NCI-H69 (cell line): ENCODE measurements at regions not wholly inside any gene's neighbourhood (a gene's known extent, or its start where the extent isn't known, plus 50 kb on each side); places are given as distances from the start of the nearest gene placed in this dataset.

Experiments used
- DNase-seq: peaks from one replicate; lab custom pipeline; 2025; lab: John Stamatoyannopoulos, UW

- DNase-seq = no peak
Measured at GRCh38 chr11:128328955-128329551, 258.3 kb downstream of the ETS1 start.

GRCh38 chr11:128327274-128327673 is 260.1 kb downstream of the ETS1 start:
- no peak for DNase-seq

- DNase-seq = no peak
Measured at GRCh38 chr11:128326791-128327190, 260.6 kb downstream of the ETS1 start.

- DNase-seq = no peak
Measured at GRCh38 chr11:128324531-128325141, 262.7 kb downstream of the ETS1 start.

GRCh38 chr11:128324051-128324481 is 263.3 kb downstream of the ETS1 start:
- no peak for DNase-seq

GRCh38 chr11:128323381-128323780 is 264.0 kb downstream of the ETS1 start:
- peak; percentile 42 for DNase-seq

GRCh38 chr11:128318856-128319474 is 268.4 kb downstream of the ETS1 start:
- DNase-seq = no peak

GRCh38 chr11:128316541-128317227 is 270.7 kb downstream of the ETS1 start:
- DNase-seq = no peak

GRCh38 chr11:128315933-128316332 is 271.4 kb downstream of the ETS1 start:
- DNase-seq = no peak

GRCh38 chr11:128313931-128314330 is 273.4 kb downstream of the ETS1 start:
- DNase-seq = no peak

GRCh38 chr11:128311742-128312719 is 275.3 kb downstream of the ETS1 start:
- DNase-seq = no peak

- DNase-seq = no peak
Measured at GRCh38 chr11:128310676-128311445, 276.5 kb downstream of the ETS1 start.

- DNase-seq = no peak
Measured at GRCh38 chr11:128310005-128310404, 277.4 kb downstream of the ETS1 start.

- DNase-seq = no peak
Measured at GRCh38 chr11:128308794-128309193, 278.6 kb downstream of the ETS1 start.

GRCh38 chr11:128305588-128305987 is 281.8 kb downstream of the ETS1 start:
- DNase-seq = no peak

GRCh38 chr11:128304666-128305485 is 282.5 kb downstream of the ETS1 start:
- no peak for DNase-seq

- no peak for DNase-seq
Measured at GRCh38 chr11:128304116-128304515, 283.2 kb downstream of the ETS1 start.

- DNase-seq = no peak
Measured at GRCh38 chr11:128303383-128303782, 284.0 kb downstream of the ETS1 start.

- DNase-seq = no peak
Measured at GRCh38 chr11:128302425-128303186, 284.8 kb downstream of the ETS1 start.
